OCI-LY3 (cell line): ENCODE measurements at regions not wholly inside any gene's neighbourhood (a gene's known extent, or its start where the extent isn't known, plus 50 kb on each side); places are given as distances from the start of the nearest gene placed in this dataset.

Experiments used
- EZH2phosphoT487 ChIP-seq: fragments of 200-600 bp; shearing (Covaris generic); IDR thresholded peaks from 2 replicates; pipeline ENCODE4 v1.6.1; 2018; ENCODE audit warnings: antibody characterized with exemption, mixed run types, low read depth
- TF ChIP-seq, protein P1 (sequence below): fragments of 200-600, 300-600 bp; sonication (generic); IDR thresholded peaks from 2 replicates; pipeline ENCODE4 v1.5.1; 2014; ENCODE audit warnings: antibody characterized with exemption, low read length, low read depth

DNA sequence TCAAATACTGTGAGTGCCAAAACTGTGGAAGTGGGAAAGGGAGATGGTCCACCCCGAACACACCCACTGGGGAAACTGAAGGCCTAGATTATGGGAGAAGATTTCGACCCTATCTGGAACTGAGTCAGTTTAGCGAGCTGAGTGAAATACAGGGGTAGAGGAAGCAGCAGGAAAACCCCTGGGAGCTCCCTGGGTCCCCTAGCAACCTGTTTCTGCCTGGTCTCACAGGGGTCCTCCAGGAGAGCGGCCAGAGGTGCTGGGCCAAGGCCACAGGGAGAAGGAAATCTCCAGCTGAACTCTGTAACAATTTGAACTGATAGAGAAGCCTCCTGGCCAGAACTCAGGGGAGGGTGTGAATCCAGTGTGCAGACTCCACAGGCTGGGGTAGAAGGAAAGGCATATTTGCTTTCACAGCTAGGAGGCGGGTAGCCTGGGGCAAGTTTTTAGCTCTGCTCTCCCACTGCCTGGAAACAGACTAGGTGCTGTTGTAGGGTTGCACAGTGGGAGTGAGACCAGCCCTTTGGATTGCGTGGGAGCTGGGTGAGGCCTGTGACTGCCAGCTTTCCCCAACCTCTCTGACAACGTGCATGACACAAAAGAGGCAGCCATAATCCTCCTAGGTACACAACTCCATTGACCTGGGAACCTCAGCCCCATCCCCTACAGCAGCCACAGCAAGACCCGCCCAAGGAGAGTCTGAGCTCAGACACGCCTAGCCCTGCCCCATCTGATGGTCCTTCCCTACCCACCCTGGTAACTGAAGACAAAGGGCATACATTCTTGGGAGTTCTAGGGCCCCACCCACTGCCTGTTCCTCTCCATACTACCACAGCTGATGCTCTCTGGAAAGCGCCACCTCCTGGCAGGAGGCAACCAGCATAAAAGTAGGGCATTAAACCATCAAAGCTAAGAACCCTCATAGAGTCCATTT is 78.8 kb upstream of the GPBP1 start:
- TF ChIP-seq, protein P1, sequence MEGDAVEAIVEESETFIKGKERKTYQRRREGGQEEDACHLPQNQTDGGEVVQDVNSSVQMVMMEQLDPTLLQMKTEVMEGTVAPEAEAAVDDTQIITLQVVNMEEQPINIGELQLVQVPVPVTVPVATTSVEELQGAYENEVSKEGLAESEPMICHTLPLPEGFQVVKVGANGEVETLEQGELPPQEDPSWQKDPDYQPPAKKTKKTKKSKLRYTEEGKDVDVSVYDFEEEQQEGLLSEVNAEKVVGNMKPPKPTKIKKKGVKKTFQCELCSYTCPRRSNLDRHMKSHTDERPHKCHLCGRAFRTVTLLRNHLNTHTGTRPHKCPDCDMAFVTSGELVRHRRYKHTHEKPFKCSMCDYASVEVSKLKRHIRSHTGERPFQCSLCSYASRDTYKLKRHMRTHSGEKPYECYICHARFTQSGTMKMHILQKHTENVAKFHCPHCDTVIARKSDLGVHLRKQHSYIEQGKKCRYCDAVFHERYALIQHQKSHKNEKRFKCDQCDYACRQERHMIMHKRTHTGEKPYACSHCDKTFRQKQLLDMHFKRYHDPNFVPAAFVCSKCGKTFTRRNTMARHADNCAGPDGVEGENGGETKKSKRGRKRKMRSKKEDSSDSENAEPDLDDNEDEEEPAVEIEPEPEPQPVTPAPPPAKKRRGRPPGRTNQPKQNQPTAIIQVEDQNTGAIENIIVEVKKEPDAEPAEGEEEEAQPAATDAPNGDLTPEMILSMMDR = no peak
- TF ChIP-seq EZH2phosphoT487 = no peak
